ENCODE measurements at regions not wholly inside any gene's neighbourhood (a gene's known extent, or its start where the extent isn't known, plus 50 kb on each side); places are given as distances from the start of the nearest gene placed in this dataset.

- Histone ChIP-seq H3K4me3 (no peak overlapping the region), H3K36me3 (no peaks in the 10 kb centered on the region), H3K27me3 (no peaks in the 10 kb centered on the region), H3K9me3 (no peaks in the 10 kb centered on the region)
- DNase-seq: no peak
Observed at GRCh38 chr5:74196233-74196632, 444.3 kb downstream of the ENC1 start.

- H3K9me3 ChIP-seq: 0 out of 2 replicates have a peak, but pooled peaks cover 2% of the 10 kb centered on the region
- no peak for DNase-seq
- no peaks in the 10 kb centered on the region for H3K36me3 ChIP-seq
- H3K27me3 ChIP-seq: no peaks in the 10 kb centered on the region
- no peak overlapping the region for H3K4me3 ChIP-seq
Observed at GRCh38 chr5:74194196-74194595, 446.3 kb downstream of the ENC1 start.

- 0 out of 2 replicates have a peak, but pooled peaks cover 2% of the 10 kb centered on the region for H3K9me3 ChIP-seq
- H3K36me3 ChIP-seq: no peaks in the 10 kb centered on the region
- no peak for DNase-seq
- no peaks in the 10 kb centered on the region for H3K27me3 ChIP-seq
- H3K4me3 ChIP-seq: no peak overlapping the region
Observed at GRCh38 chr5:74192606-74193299, 447.8 kb downstream of the ENC1 start.

- Histone ChIP-seq H3K27me3 (no peaks in the 10 kb centered on the region), H3K4me3 (no peak overlapping the region), H3K36me3 (no peaks in the 10 kb centered on the region), H3K9me3 (peaks cover 2% of the 10 kb centered on the region; the same call in 1 of the 2 replicates)
- DNase-seq: no peak
Observed at GRCh38 chr5:74188351-74189105, 452.0 kb downstream of the ENC1 start.

GRCh38 chr5:74187757-74188156, 452.8 kb downstream of the ENC1 start:
- Histone ChIP-seq H3K9me3 (peaks cover 2% of the 10 kb centered on the region; the same call in 1 of the 2 replicates), H3K4me3 (no peak overlapping the region), H3K27me3 (no peaks in the 10 kb centered on the region), H3K36me3 (no peaks in the 10 kb centered on the region)
- no peak for DNase-seq

- Histone ChIP-seq H3K9me3 (peaks cover 2% of the 10 kb centered on the region; the same call in 1 of the 2 replicates), H3K36me3 (no peaks in the 10 kb centered on the region), H3K4me3 (no peak overlapping the region), H3K27me3 (no peaks in the 10 kb centered on the region)
- no peak for DNase-seq
Observed at GRCh38 chr5:74186356-74187315, 453.9 kb downstream of the ENC1 start.

GRCh38 chr5:74185599-74185998, 454.9 kb downstream of the ENC1 start:
- no peaks in the 10 kb centered on the region for H3K36me3 ChIP-seq
- H3K9me3 ChIP-seq: peaks cover 2% of the 10 kb centered on the region; the same call in 1 of the 2 replicates
- no peak overlapping the region for H3K4me3 ChIP-seq
- no peak for DNase-seq
- no peaks in the 10 kb centered on the region for H3K27me3 ChIP-seq

GRCh38 chr5:74184649-74185048, 455.9 kb downstream of the ENC1 start:
- H3K9me3 ChIP-seq: peaks cover 2% of the 10 kb centered on the region; the same call in 1 of the 2 replicates
- H3K4me3 ChIP-seq: no peak overlapping the region
- H3K36me3 ChIP-seq: no peaks in the 10 kb centered on the region
- no peaks in the 10 kb centered on the region for H3K27me3 ChIP-seq
- no peak for DNase-seq

- no peak for DNase-seq
- no peaks in the 10 kb centered on the region for H3K36me3 ChIP-seq
- H3K4me3 ChIP-seq: no peak overlapping the region
- no peaks in the 10 kb centered on the region for H3K27me3 ChIP-seq
- no peaks in the 10 kb centered on the region; the same call in 1 of the 2 replicates for H3K9me3 ChIP-seq
Observed at GRCh38 chr5:74183041-74183440, 457.5 kb downstream of the ENC1 start.

GRCh38 chr5:74182603-74183002, 457.9 kb downstream of the ENC1 start:
- DNase-seq: no peak
- Histone ChIP-seq H3K4me3 (no peak overlapping the region), H3K27me3 (no peaks in the 10 kb centered on the region), H3K36me3 (no peaks in the 10 kb centered on the region), H3K9me3 (no peaks in the 10 kb centered on the region; the same call in 1 of the 2 replicates)

- Histone ChIP-seq H3K27me3 (no peaks in the 10 kb centered on the region), H3K36me3 (no peaks in the 10 kb centered on the region), H3K9me3 (no peaks in the 10 kb centered on the region), H3K4me3 (no peak overlapping the region)
- DNase-seq: no peak
Observed at GRCh38 chr5:74179701-74180100, 460.8 kb downstream of the ENC1 start.

- no peaks in the 10 kb centered on the region for H3K27me3 ChIP-seq
- H3K36me3 ChIP-seq: no peaks in the 10 kb centered on the region
- DNase-seq: peak; percentile 50
- no peaks in the 10 kb centered on the region for H3K9me3 ChIP-seq
- no peak overlapping the region for H3K4me3 ChIP-seq
Observed at GRCh38 chr5:74179179-74179578, 461.3 kb downstream of the ENC1 start.

GRCh38 chr5:74177961-74178360, 462.6 kb downstream of the ENC1 start:
- Histone ChIP-seq H3K4me3 (no peak overlapping the region), H3K9me3 (no peaks in the 10 kb centered on the region), H3K36me3 (no peaks in the 10 kb centered on the region), H3K27me3 (no peaks in the 10 kb centered on the region)
- no peak for DNase-seq

- DNase-seq: no peak
Observed at GRCh38 chr5:74174366-74174765, 466.2 kb downstream of the ENC1 start.

GRCh38 chr5:74173665-74174064, 466.9 kb downstream of the ENC1 start:
- no peak for DNase-seq
- Histone ChIP-seq H3K36me3 (no peaks in the 10 kb centered on the region), H3K9me3 (no peaks in the 10 kb centered on the region), H3K4me3 (no peak overlapping the region), H3K27me3 (no peaks in the 10 kb centered on the region)

More at GRCh38 chr5:74174366-74174765, 466.2 kb downstream of the ENC1 start:
- no peaks in the 10 kb centered on the region for H3K27me3 ChIP-seq
- H3K4me3 ChIP-seq: no peak overlapping the region
- H3K9me3 ChIP-seq: no peaks in the 10 kb centered on the region
- no peaks in the 10 kb centered on the region for H3K36me3 ChIP-seq

GRCh38 chr5:74173241-74173640, 467.3 kb downstream of the ENC1 start:
- DNase-seq: peak; percentile 61
- Histone ChIP-seq H3K36me3 (no peaks in the 10 kb centered on the region), H3K9me3 (no peaks in the 10 kb centered on the region), H3K4me3 (no peak overlapping the region), H3K27me3 (no peaks in the 10 kb centered on the region)

GRCh38 chr5:74169701-74170100, 470.8 kb downstream of the ENC1 start:
- H3K27me3 ChIP-seq: no peaks in the 10 kb centered on the region
- H3K9me3 ChIP-seq: no peaks in the 10 kb centered on the region
- no peak overlapping the region for H3K4me3 ChIP-seq
- DNase-seq: no peak
- H3K36me3 ChIP-seq: no peaks in the 10 kb centered on the region

Measured in MG63 (cell line).